ENCODE measurements at regions not wholly inside any gene's neighbourhood (a gene's known extent, or its start where the extent isn't known, plus 50 kb on each side); places are given as distances from the start of the nearest gene placed in this dataset.

DNA sequence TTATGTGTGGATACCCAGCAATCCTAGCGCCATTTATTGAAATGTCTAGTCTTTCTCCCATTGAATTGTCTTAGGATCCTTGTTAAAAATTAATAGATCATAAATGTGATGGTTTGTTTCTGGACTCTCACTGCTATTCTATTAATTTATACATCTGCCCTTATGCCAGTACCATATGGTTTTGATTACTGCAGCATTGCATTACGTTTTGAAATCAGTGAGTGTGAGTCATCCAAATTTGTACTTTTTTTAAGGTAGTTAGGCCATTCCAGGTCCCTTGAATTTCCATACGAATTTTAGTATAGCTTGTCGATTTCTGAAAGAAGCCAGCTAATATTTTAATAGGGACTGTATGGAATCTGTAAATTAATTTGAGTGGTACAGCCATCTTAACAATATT, 648.6 kb upstream of the ZNF385D start:
- no peak for TF ChIP-seq POLR2AphosphoS5 (IDR thresholded peaks at IDR 0.05)
- TF ChIP-seq, protein P1, sequence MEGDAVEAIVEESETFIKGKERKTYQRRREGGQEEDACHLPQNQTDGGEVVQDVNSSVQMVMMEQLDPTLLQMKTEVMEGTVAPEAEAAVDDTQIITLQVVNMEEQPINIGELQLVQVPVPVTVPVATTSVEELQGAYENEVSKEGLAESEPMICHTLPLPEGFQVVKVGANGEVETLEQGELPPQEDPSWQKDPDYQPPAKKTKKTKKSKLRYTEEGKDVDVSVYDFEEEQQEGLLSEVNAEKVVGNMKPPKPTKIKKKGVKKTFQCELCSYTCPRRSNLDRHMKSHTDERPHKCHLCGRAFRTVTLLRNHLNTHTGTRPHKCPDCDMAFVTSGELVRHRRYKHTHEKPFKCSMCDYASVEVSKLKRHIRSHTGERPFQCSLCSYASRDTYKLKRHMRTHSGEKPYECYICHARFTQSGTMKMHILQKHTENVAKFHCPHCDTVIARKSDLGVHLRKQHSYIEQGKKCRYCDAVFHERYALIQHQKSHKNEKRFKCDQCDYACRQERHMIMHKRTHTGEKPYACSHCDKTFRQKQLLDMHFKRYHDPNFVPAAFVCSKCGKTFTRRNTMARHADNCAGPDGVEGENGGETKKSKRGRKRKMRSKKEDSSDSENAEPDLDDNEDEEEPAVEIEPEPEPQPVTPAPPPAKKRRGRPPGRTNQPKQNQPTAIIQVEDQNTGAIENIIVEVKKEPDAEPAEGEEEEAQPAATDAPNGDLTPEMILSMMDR (IDR thresholded peaks at IDR 0.05): no peak
- TF ChIP-seq EP300 (IDR thresholded peaks at IDR 0.05): no peak

Data from stomach (tissue), 4 donors.